ENCODE measurements at regions not wholly inside any gene's neighbourhood (a gene's known extent, or its start where the extent isn't known, plus 50 kb on each side); places are given as distances from the start of the nearest gene placed in this dataset.
A peak's percentile ranks its signal among the peaks of the same experiment; 100 is the strongest.

- H3K4me3 ChIP-seq (ENCODE audit: low read depth, low read length, poor library complexity, severe bottlenecking) = no peak overlapping the region
- BruUV-seq (replicated peaks) = no TSS peak
- no peak for TF ChIP-seq CTCF (conservative IDR thresholded peaks at IDR 0.05; ENCODE audit: low read depth, low read length)
- TF ChIP-seq EZH2 (IDR thresholded peaks at IDR 0.05; ENCODE audit: borderline replicate concordance, low read depth, low read length, poor library complexity, severe bottlenecking) = no peak
- DNase-seq (ENCODE audit: low spot score) = no peak
- no peak overlapping the region for H3K27ac ChIP-seq (ENCODE audit: low read depth, low read length, poor library complexity, severe bottlenecking)
- CTCF ChIA-PET = no interaction called here
- intact Hi-C loops (cut with micrococcal nuclease; ENCODE audit: unreplicated experiment) = no loop called here
- no peaks in the 10 kb centered on the region for H3K27me3 ChIP-seq (replicated peaks; ENCODE audit: insufficient read depth, low read depth, low read length, poor library complexity)
- H3K9me3 ChIP-seq (ENCODE audit: low read depth, low read length, poor library complexity, severe bottlenecking) = no peaks in the 10 kb centered on the region
- H3K36me3 ChIP-seq (ENCODE audit: insufficient read depth, low read length, poor library complexity, severe bottlenecking) = no peaks in the 10 kb centered on the region
- POLR2A ChIA-PET (ENCODE audit: low non-redundant PET) = no interaction called here
- peaks cover 26% of the 10 kb centered on the region for H3K4me1 ChIP-seq (ENCODE audit: insufficient read depth, low read length, poor library complexity, severe bottlenecking)
These were observed 76.0 kb upstream of the NHSL1 start for GRCh38 chr6:138575257-138575656.

- DNase-seq (ENCODE audit: low spot score) = no peak
- H3K27ac ChIP-seq (ENCODE audit: low read depth, low read length, poor library complexity, severe bottlenecking) = no peak overlapping the region
- intact Hi-C loops (cut with micrococcal nuclease; ENCODE audit: unreplicated experiment) = no loop called here
- ChIA-PET CTCF (no interaction called here), POLR2A (ENCODE audit: low non-redundant PET) (no interaction called here)
- no peaks in the 10 kb centered on the region for H3K36me3 ChIP-seq (ENCODE audit: insufficient read depth, low read length, poor library complexity, severe bottlenecking)
- BruUV-seq (replicated peaks) = no TSS peak
- no peaks in the 10 kb centered on the region for H3K27me3 ChIP-seq (replicated peaks; ENCODE audit: insufficient read depth, low read depth, low read length, poor library complexity)
- H3K4me1 ChIP-seq (ENCODE audit: insufficient read depth, low read length, poor library complexity, severe bottlenecking) = peaks cover 26% of the 10 kb centered on the region
- no peak for TF ChIP-seq CTCF (conservative IDR thresholded peaks at IDR 0.05; ENCODE audit: low read depth, low read length)
- no peak for TF ChIP-seq EZH2 (IDR thresholded peaks at IDR 0.05; ENCODE audit: borderline replicate concordance, low read depth, low read length, poor library complexity, severe bottlenecking)
- H3K9me3 ChIP-seq (ENCODE audit: low read depth, low read length, poor library complexity, severe bottlenecking) = no peaks in the 10 kb centered on the region
- no peak overlapping the region for H3K4me3 ChIP-seq (ENCODE audit: low read depth, low read length, poor library complexity, severe bottlenecking)
These were observed 77.0 kb upstream of the NHSL1 start for GRCh38 chr6:138576313-138576712.

GRCh38 chr6:138577151-138577915 lies 78.0 kb upstream of the NHSL1 start:
- intact Hi-C loops (cut with micrococcal nuclease; ENCODE audit: unreplicated experiment) = no loop called here
- Histone ChIP-seq H3K36me3 (ENCODE audit: insufficient read depth, low read length, poor library complexity, severe bottlenecking) (no peaks in the 10 kb centered on the region), H3K9me3 (ENCODE audit: low read depth, low read length, poor library complexity, severe bottlenecking) (no peaks in the 10 kb centered on the region), H3K4me3 (ENCODE audit: low read depth, low read length, poor library complexity, severe bottlenecking) (no peak overlapping the region), H3K27ac (ENCODE audit: low read depth, low read length, poor library complexity, severe bottlenecking) (no peak overlapping the region), H3K27me3 (replicated peaks; ENCODE audit: insufficient read depth, low read depth, low read length, poor library complexity) (no peaks in the 10 kb centered on the region), H3K4me1 (ENCODE audit: insufficient read depth, low read length, poor library complexity, severe bottlenecking) (peaks cover 20% of the 10 kb centered on the region)
- BruUV-seq (replicated peaks) = no TSS peak
- POLR2A ChIA-PET (ENCODE audit: low non-redundant PET) = no interaction called here
- TF ChIP-seq EZH2 (IDR thresholded peaks at IDR 0.05; ENCODE audit: borderline replicate concordance, low read depth, low read length, poor library complexity, severe bottlenecking) = no peak
- TF ChIP-seq CTCF (conservative IDR thresholded peaks at IDR 0.05; ENCODE audit: low read depth, low read length) = no peak
- CTCF ChIA-PET = no interaction called here
- peak; percentile 49 for DNase-seq (ENCODE audit: low spot score)

Measured in A673 (cell line).